ENCODE measurements at regions not wholly inside any gene's neighbourhood (a gene's known extent, or its start where the extent isn't known, plus 50 kb on each side); places are given as distances from the start of the nearest gene placed in this dataset.

DNA sequence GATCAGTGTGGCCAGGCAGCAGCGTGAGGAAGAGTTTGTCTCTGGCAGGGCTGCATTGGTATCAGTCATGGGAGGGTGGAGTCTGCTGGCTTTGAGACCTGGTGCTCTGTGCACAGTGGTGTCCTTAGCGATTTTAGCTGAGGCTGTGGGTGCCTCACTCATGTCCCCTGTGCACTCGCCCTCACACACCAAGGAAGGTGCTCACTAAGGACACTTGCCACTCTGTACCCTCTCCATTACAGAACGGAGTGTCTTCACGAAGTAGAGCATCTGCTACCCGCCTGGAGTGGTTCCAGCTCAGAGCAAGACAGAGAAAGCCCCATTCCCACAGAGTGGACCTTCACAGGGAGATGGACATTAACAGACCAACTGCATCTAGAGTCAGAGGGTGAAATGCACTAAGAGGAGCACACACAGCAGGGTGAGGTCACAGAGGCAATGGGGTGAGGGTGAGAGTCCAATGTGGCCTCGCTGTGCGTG is 117.9 kb downstream of the MATN1 start:
- Mint-ChIP-seq H3K4me3 (no peak overlapping the region), H3K9me3 (no peaks in the 10 kb centered on the region), H3K27me3 (ENCODE audit: insufficient read depth) (peaks cover 20% of the 10 kb centered on the region), H3K4me1 (peaks cover 12% of the 10 kb centered on the region), H3K27ac (no peak overlapping the region), H3K36me3 (ENCODE audit: low read depth) (no peaks in the 10 kb centered on the region)
- no peaks in the 10 kb centered on the region for H3K36me3 ChIP-seq (ENCODE audit: control insufficient read depth, insufficient read depth, low read length)
- H3K9me3 ChIP-seq (ENCODE audit: control insufficient read depth, low read length): no peaks in the 10 kb centered on the region
- H3K4me1 ChIP-seq (ENCODE audit: control insufficient read depth, insufficient read depth, low read length): no peaks in the 10 kb centered on the region
- WGBS, 2 experiments (ENCODE audit: insufficient coverage in 1 of 2, insufficient read length in 1 of 2): 89 to 92% methylated on average over 7 to 8 of the region's 8 CpGs
- TF ChIP-seq CTCF (conservative IDR thresholded peaks at IDR 0.05): no peak
- DNase-seq: no peak
- H3K27me3 ChIP-seq (ENCODE audit: control insufficient read depth, insufficient read depth, low read length, poor library complexity, severe bottlenecking): no peaks in the 10 kb centered on the region
- no peak overlapping the region for H3K4me3 ChIP-seq (ENCODE audit: low read length)
- H3K9ac ChIP-seq (ENCODE audit: extremely low read depth, low read length, poor library complexity, severe bottlenecking): no peak overlapping the region
- no peak overlapping the region for H3K27ac ChIP-seq (ENCODE audit: low read depth, low read length)

- Mint-ChIP-seq H3K4me3 (no peak overlapping the region), H3K4me1 (peaks cover 12% of the 10 kb centered on the region), H3K27ac (no peak overlapping the region), H3K27me3 (ENCODE audit: insufficient read depth) (peaks cover 19% of the 10 kb centered on the region), H3K9me3 (no peaks in the 10 kb centered on the region), H3K36me3 (ENCODE audit: low read depth) (no peaks in the 10 kb centered on the region)
- WGBS, 2 experiments (ENCODE audit: insufficient coverage in 1 of 2, insufficient read length in 1 of 2): 89 to 92% methylated on average over 3 to 6 of the region's 6 CpGs
- Histone ChIP-seq H3K9me3 (ENCODE audit: control insufficient read depth, low read length) (no peaks in the 10 kb centered on the region), H3K9ac (ENCODE audit: extremely low read depth, low read length, poor library complexity, severe bottlenecking) (no peak overlapping the region), H3K27ac (ENCODE audit: low read depth, low read length) (no peak overlapping the region), H3K4me3 (ENCODE audit: low read length) (no peak overlapping the region), H3K36me3 (ENCODE audit: control insufficient read depth, insufficient read depth, low read length) (no peaks in the 10 kb centered on the region), H3K4me1 (ENCODE audit: control insufficient read depth, insufficient read depth, low read length) (no peaks in the 10 kb centered on the region), H3K27me3 (ENCODE audit: control insufficient read depth, insufficient read depth, low read length, poor library complexity, severe bottlenecking) (no peaks in the 10 kb centered on the region)
- no peak for TF ChIP-seq CTCF (conservative IDR thresholded peaks at IDR 0.05)
- DNase-seq: peak; percentile 49
These were observed 118.5 kb downstream of the MATN1 start for GRCh38 chr1:30604801-30605440.

GRCh38 chr1:30603081-30603858 is 120.1 kb downstream of the MATN1 start:
- no peaks in the 10 kb centered on the region for H3K27me3 ChIP-seq (ENCODE audit: control insufficient read depth, insufficient read depth, low read length, poor library complexity, severe bottlenecking)
- no peak overlapping the region for H3K27ac ChIP-seq (ENCODE audit: low read depth, low read length)
- TF ChIP-seq CTCF (conservative IDR thresholded peaks at IDR 0.05): no peak
- H3K4me1 ChIP-seq (ENCODE audit: control insufficient read depth, insufficient read depth, low read length): no peaks in the 10 kb centered on the region
- Mint-ChIP-seq H3K27me3 (ENCODE audit: insufficient read depth) (peaks cover 6% of the 10 kb centered on the region), H3K4me1 (peaks cover 12% of the 10 kb centered on the region), H3K9me3 (no peaks in the 10 kb centered on the region), H3K4me3 (no peak overlapping the region), H3K27ac (no peak overlapping the region), H3K36me3 (ENCODE audit: low read depth) (no peaks in the 10 kb centered on the region)
- no peak overlapping the region for H3K9ac ChIP-seq (ENCODE audit: extremely low read depth, low read length, poor library complexity, severe bottlenecking)
- H3K4me3 ChIP-seq (ENCODE audit: low read length): no peak overlapping the region
- no peaks in the 10 kb centered on the region for H3K36me3 ChIP-seq (ENCODE audit: control insufficient read depth, insufficient read depth, low read length)
- no peaks in the 10 kb centered on the region for H3K9me3 ChIP-seq (ENCODE audit: control insufficient read depth, low read length)
- peak; percentile 26 for DNase-seq
- 83 to 91% methylated on average over 6 to 7 of the region's 7 CpGs for WGBS, 2 experiments (ENCODE audit: insufficient coverage in 1 of 2, insufficient read length in 1 of 2)

Measured in endodermal cell (in vitro differentiated cells).